GM23338 (cell line): ENCODE measurements at regions not wholly inside any gene's neighbourhood (a gene's known extent, or its start where the extent isn't known, plus 50 kb on each side); places are given as distances from the start of the nearest gene placed in this dataset.

Experiments used
- ATAC-seq: fragments of 200-7000 bp; cut with Tn5 transposase; 3 replicates; pipeline ENCODE4 v1.9.1; 2020
- DNase-seq: peaks from one replicate; pipeline ENCODE4 v3.0.0-alpha.2; 2015; ENCODE audit warnings: low spot score
- H2AFZ ChIP-seq: fragments of 200-600 bp; sonication (generic); 2 replicates; pipeline ENCODE4 v1.8.0; 2016; ENCODE audit warnings: antibody characterized with exemption, mild to moderate bottlenecking, moderate library complexity
- H3F3A ChIP-seq: fragments of 200-600 bp; sonication (generic); replicated peaks from 2 replicates; pipeline ENCODE4 v1.8.0; 2017; ENCODE audit warnings: antibody characterized with exemption, mixed run types, low read depth
- H3K27ac ChIP-seq: fragments of 200-600 bp; sonication (generic); 2 replicates; pipeline ENCODE4 v1.6.1; 2016; ENCODE audit warnings: low read depth
- H3K27me3 ChIP-seq: fragments of 200-600 bp; sonication (generic); 2 replicates; pipeline ENCODE4 v1.8.0; 2016; ENCODE audit warnings: mild to moderate bottlenecking, mixed run types, moderate library complexity; ENCODE audit not compliant: insufficient read depth
- H3K36me3 ChIP-seq: fragments of 200-600 bp; sonication (generic); 2 replicates; pipeline ENCODE4 v1.8.0; 2016; ENCODE audit warnings: mild to moderate bottlenecking; ENCODE audit not compliant: insufficient read depth
- H3K4me1 ChIP-seq: fragments of 200-600 bp; sonication (generic); 2 replicates; pipeline ENCODE4 v1.8.0; 2016; ENCODE audit warnings: mild to moderate bottlenecking, moderate library complexity; ENCODE audit not compliant: insufficient read depth
- H3K4me2 ChIP-seq: fragments of 200-600 bp; sonication (generic); 2 replicates; pipeline ENCODE4 v1.7.1; 2017; ENCODE audit warnings: mixed run types
- H3K4me3 ChIP-seq: fragments of 200-600 bp; sonication (generic); 2 replicates; pipeline ENCODE4 v1.6.1; 2016; ENCODE audit warnings: mixed run types
- H3K79me2 ChIP-seq: fragments of 200-600 bp; sonication (generic); replicated peaks from 2 replicates; pipeline ENCODE4 v1.8.0; 2017; ENCODE audit warnings: mild to moderate bottlenecking; ENCODE audit not compliant: insufficient read depth
- H3K9me2 ChIP-seq: fragments of 200-600 bp; sonication (generic); 2 replicates; pipeline ENCODE4 v1.8.0; 2017; ENCODE audit not compliant: insufficient read depth
- H4K20me1 ChIP-seq: fragments of 200-600 bp; sonication (generic); replicated peaks from 2 replicates; pipeline ENCODE4 v1.8.0; 2017; ENCODE audit warnings: mild to moderate bottlenecking; ENCODE audit not compliant: insufficient read depth
- H3K27ac Mint-ChIP-seq: 2 replicates; pipeline ENCODE4 v1.8.0; 2020; ENCODE audit warnings: inconsistent platforms, mild to moderate bottlenecking, moderate library complexity, mixed read lengths
- H3K27me3 Mint-ChIP-seq: 3 replicates; pipeline ENCODE4 v1.8.0; 2022; ENCODE audit warnings: low read depth, mild to moderate bottlenecking, moderate library complexity, mixed read lengths, inconsistent platforms; ENCODE audit not compliant: insufficient read depth, poor library complexity
- H3K36me3 Mint-ChIP-seq: 3 replicates; pipeline ENCODE4 v1.8.0; 2021; ENCODE audit warnings: low read depth, mild to moderate bottlenecking, inconsistent platforms, moderate library complexity, mixed read lengths
- H3K4me1 Mint-ChIP-seq: 3 replicates; pipeline ENCODE4 v1.8.0; 2020; ENCODE audit warnings: mild to moderate bottlenecking, inconsistent platforms, mixed read lengths
- H3K4me3 Mint-ChIP-seq: 3 replicates; pipeline ENCODE4 v1.8.0; 2021; ENCODE audit warnings: moderate library complexity, mild to moderate bottlenecking, inconsistent platforms, mixed read lengths
- H3K9me3 Mint-ChIP-seq: 3 replicates; pipeline ENCODE4 v1.8.0; 2020; ENCODE audit warnings: moderate library complexity, mild to moderate bottlenecking, inconsistent platforms, mixed read lengths
- CREB1 ChIP-seq: fragments of 250-450 bp; sonication (Bioruptor Pico); IDR thresholded peaks from 2 replicates; pipeline ENCODE4 v1.5.0; 2020; ENCODE audit warnings: low read depth, mild to moderate bottlenecking, moderate library complexity
- CTCF ChIP-seq, 2 experiments: fragments of 200-600 bp in 1 of 2; sonication (generic) in 1 of 2; conservative IDR thresholded peaks; 2 replicates each; pipeline versions ENCODE4 v1.5.1 to v1.6.1; 2016 to 2017; ENCODE audit warnings: antibody characterized with exemption in 2 of 2, low read depth in 2 of 2, mild to moderate bottlenecking in 2 of 2, moderate library complexity in 1 of 2
- ETS1 ChIP-seq: IDR thresholded peaks from 2 replicates; pipeline ENCODE4 v1.6.1; 2016; ENCODE audit warnings: antibody characterized with exemption
- EZH2 ChIP-seq: fragments of 200-600 bp; sonication (generic); IDR thresholded peaks from one replicate; pipeline ENCODE4 v1.8.0; 2017; ENCODE audit warnings: antibody characterized with exemption, mild to moderate bottlenecking, low read depth; ENCODE audit not compliant: unreplicated experiment
- EZH2phosphoT487 ChIP-seq: fragments of 200-600 bp; sonication (generic); IDR thresholded peaks from one replicate; pipeline ENCODE4 v1.8.1; 2018; ENCODE audit warnings: antibody characterized with exemption; ENCODE audit not compliant: unreplicated experiment
- JUNB ChIP-seq: IDR thresholded peaks from one replicate; pipeline ENCODE4 v1.6.1; 2016; ENCODE audit warnings: antibody characterized with exemption; ENCODE audit not compliant: unreplicated experiment
- NANOG ChIP-seq: IDR thresholded peaks from 2 replicates; pipeline ENCODE4 v1.6.1; 2016; ENCODE audit warnings: antibody characterized with exemption, borderline replicate concordance
- POLR2AphosphoS5 ChIP-seq: IDR thresholded peaks from 2 replicates; pipeline ENCODE4 v1.6.1; 2016; ENCODE audit warnings: antibody characterized with exemption, low read depth
- REST ChIP-seq: IDR thresholded peaks from one replicate; pipeline ENCODE4 v1.6.1; 2018; ENCODE audit warnings: antibody characterized with exemption; ENCODE audit not compliant: unreplicated experiment
- STAT1 ChIP-seq: IDR thresholded peaks from one replicate; pipeline ENCODE4 v1.6.1; 2016; ENCODE audit warnings: antibody characterized with exemption; ENCODE audit not compliant: unreplicated experiment
- ZNF114 ChIP-seq: fragments of 250-450 bp; sonication (Bioruptor Pico); IDR thresholded peaks from 2 replicates; pipeline ENCODE4 v1.5.0; 2020; ENCODE audit warnings: mild to moderate bottlenecking, moderate library complexity
- ZNF331 ChIP-seq: fragments of 250-450 bp; sonication (Bioruptor Pico); IDR thresholded peaks from 2 replicates; pipeline ENCODE4 v1.5.0; 2020; ENCODE audit warnings: low read depth, mild to moderate bottlenecking, moderate library complexity

GRCh38 chr6:8829796-8830195 lies 394.5 kb upstream of the SLC35B3 start:
- Histone ChIP-seq H2AFZ (peak overlapping the region; percentile 67), H3K4me3 (no peak overlapping the region), H3K27ac (no peak overlapping the region), H3K9me2 (no peaks in the 10 kb centered on the region; the same call in 1 of the 2 replicates), H3K4me2 (no peak overlapping the region), H4K20me1 (no peaks in the 10 kb centered on the region), H3K4me1 (no peaks in the 10 kb centered on the region), H3K27me3 (no peaks in the 10 kb centered on the region), H3F3A (no peaks in the 10 kb centered on the region), H3K79me2 (no peaks in the 10 kb centered on the region), H3K36me3 (no peaks in the 10 kb centered on the region)
- DNase-seq (no peak), ATAC-seq (no peak)
- no peak for TF ChIP-seq NANOG
- TF ChIP-seq ZNF114 (CRISPR knock-in tag) = no peak
- TF ChIP-seq EZH2 = no peak
- TF ChIP-seq POLR2AphosphoS5 = no peak
- TF ChIP-seq JUNB = no peak
- no peak for TF ChIP-seq REST
- TF ChIP-seq ZNF331 (CRISPR knock-in tag) = no peak
- no peak for TF ChIP-seq ETS1
- TF ChIP-seq CTCF (conservative IDR thresholded peaks at IDR 0.05; ENCODE audit: low read depth in 2 of 2) = no peak
- no peak for TF ChIP-seq CREB1 (CRISPR knock-in tag)
- no peak for TF ChIP-seq STAT1
- no peaks in the 10 kb centered on the region for H3K27me3 Mint-ChIP-seq
- H3K9me3 Mint-ChIP-seq = no peaks in the 10 kb centered on the region
- H3K4me3 Mint-ChIP-seq = no peak overlapping the region
- no peak overlapping the region for H3K27ac Mint-ChIP-seq
- H3K36me3 Mint-ChIP-seq = no peaks in the 10 kb centered on the region
- H3K4me1 Mint-ChIP-seq = no peaks in the 10 kb centered on the region

GRCh38 chr6:8829296-8829695 lies 394.0 kb upstream of the SLC35B3 start:
- Histone ChIP-seq H2AFZ (no peak overlapping the region), H3K4me3 (no peak overlapping the region), H3K79me2 (no peaks in the 10 kb centered on the region), H3K4me2 (no peak overlapping the region), H3K4me1 (no peaks in the 10 kb centered on the region), H4K20me1 (no peaks in the 10 kb centered on the region), H3K36me3 (no peaks in the 10 kb centered on the region), H3K9me2 (no peaks in the 10 kb centered on the region; the same call in 1 of the 2 replicates), H3F3A (no peaks in the 10 kb centered on the region), H3K27me3 (no peaks in the 10 kb centered on the region), H3K27ac (no peak overlapping the region)
- H3K9me3 Mint-ChIP-seq = no peaks in the 10 kb centered on the region
- no peaks in the 10 kb centered on the region for H3K27me3 Mint-ChIP-seq
- no peaks in the 10 kb centered on the region for H3K36me3 Mint-ChIP-seq
- no peak for ATAC-seq
- DNase-seq = no peak
- H3K27ac Mint-ChIP-seq = no peak overlapping the region
- no peak overlapping the region for H3K4me3 Mint-ChIP-seq
- no peaks in the 10 kb centered on the region for H3K4me1 Mint-ChIP-seq
- TF ChIP-seq NANOG (no peak), REST (no peak), STAT1 (no peak), ETS1 (no peak), CREB1 (CRISPR knock-in tag) (no peak), POLR2AphosphoS5 (no peak), ZNF114 (CRISPR knock-in tag) (no peak), EZH2phosphoT487 (no peak), JUNB (no peak)
